SK-N-MC (cell line): ENCODE measurements at regions not wholly inside any gene's neighbourhood (a gene's known extent, or its start where the extent isn't known, plus 50 kb on each side); places are given as distances from the start of the nearest gene placed in this dataset.

ENCODE experiments used
- EZH2 ChIP-seq: fragments of 200-600 bp; sonication (generic); IDR thresholded peaks from one replicate; pipeline ENCODE4 v1.6.1; 2017; ENCODE audit warnings: antibody characterized with exemption
- POLR2AphosphoS5 ChIP-seq: IDR thresholded peaks from 2 replicates; pipeline ENCODE4 v1.6.1; 2012; ENCODE audit warnings: mild to moderate bottlenecking, low read depth, low read length, borderline replicate concordance

DNA sequence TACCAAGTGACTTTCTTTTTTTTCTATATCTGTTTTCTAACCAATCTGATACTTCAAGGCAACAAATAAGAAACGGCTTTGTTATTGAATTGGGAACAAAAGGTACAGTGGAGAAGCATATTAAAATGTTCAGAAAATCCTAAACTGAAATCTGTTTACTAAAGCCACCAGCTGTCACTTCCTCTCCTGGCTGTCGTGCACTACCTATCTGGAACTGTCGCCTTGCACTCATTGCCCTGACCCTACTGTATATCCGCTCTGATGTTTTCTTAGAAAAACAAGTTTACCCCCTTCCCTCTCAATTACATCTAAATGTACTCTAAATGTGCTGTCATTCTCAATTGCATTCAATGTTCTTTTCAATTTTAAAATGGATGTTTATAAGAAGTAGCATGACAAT, 439.8 kb upstream of the ARRDC4 start:
- no peak for TF ChIP-seq POLR2AphosphoS5
- no peak for TF ChIP-seq EZH2
